H9 (cell line): ENCODE measurements at regions not wholly inside any gene's neighbourhood (a gene's known extent, or its start where the extent isn't known, plus 50 kb on each side); places are given as distances from the start of the nearest gene placed in this dataset.

ENCODE experiments used
- DNase-seq: peaks from one replicate; pipeline ENCODE4 v3.0.0-alpha.2; 2017
- H2AFZ ChIP-seq: one replicate; pipeline ENCODE4 v1.6.1; 2013; ENCODE audit warnings: mild to moderate bottlenecking, low read length, control low read depth, moderate library complexity
- H2AK5ac ChIP-seq: 2 replicates; pipeline ENCODE4 v1.6.1; 2013; ENCODE audit warnings: low read length, control low read depth, mixed read lengths; ENCODE audit not compliant: insufficient read length
- H2BK120ac ChIP-seq: one replicate; pipeline ENCODE4 v1.6.1; 2013; ENCODE audit warnings: low read depth, mild to moderate bottlenecking, low read length, control low read depth, inconsistent platforms; ENCODE audit not compliant: poor library complexity, severe bottlenecking
- H2BK12ac ChIP-seq: 2 replicates; pipeline ENCODE4 v1.6.1; 2013; ENCODE audit warnings: low read length, control low read depth, mixed read lengths, low read depth; ENCODE audit not compliant: insufficient read length
- H2BK15ac ChIP-seq: 2 replicates; pipeline ENCODE4 v1.6.1; 2013; ENCODE audit warnings: low read depth, low read length, control low read depth
- H2BK20ac ChIP-seq: one replicate; pipeline ENCODE4 v1.6.1; 2013; ENCODE audit warnings: low read depth, mild to moderate bottlenecking, low read length, control low read depth, inconsistent platforms; ENCODE audit not compliant: poor library complexity, severe bottlenecking
- H2BK5ac ChIP-seq: 2 replicates; pipeline ENCODE4 v1.6.1; 2013; ENCODE audit warnings: low read length, control low read depth, mixed read lengths; ENCODE audit not compliant: insufficient read length
- H3K14ac ChIP-seq: 2 replicates; pipeline ENCODE4 v1.6.1; 2013; ENCODE audit warnings: low read length, control low read depth; ENCODE audit not compliant: insufficient read depth
- H3K18ac ChIP-seq: 2 replicates; pipeline ENCODE4 v1.6.1; 2013; ENCODE audit warnings: low read depth, mild to moderate bottlenecking, mixed read lengths, low read length, control low read depth; ENCODE audit not compliant: insufficient read length
- H3K23ac ChIP-seq: 2 replicates; pipeline ENCODE4 v1.6.1; 2013; ENCODE audit warnings: low read length, control low read depth, mixed read lengths, low read depth; ENCODE audit not compliant: insufficient read length
- H3K23me2 ChIP-seq: 2 replicates; pipeline ENCODE4 v1.6.1; 2013; ENCODE audit warnings: low read depth, mild to moderate bottlenecking, mixed read lengths, low read length, control low read depth; ENCODE audit not compliant: insufficient read length, poor library complexity, severe bottlenecking
- H3K27ac ChIP-seq: 2 replicates; pipeline ENCODE4 v1.5.1; 2013; ENCODE audit warnings: low read length, control low read depth, mixed read lengths, low read depth; ENCODE audit not compliant: insufficient read length
- H3K27me3 ChIP-seq: 2 replicates; pipeline ENCODE4 v1.6.1; 2013; ENCODE audit warnings: low read length, control low read depth, inconsistent platforms; ENCODE audit not compliant: insufficient read depth
- H3K4ac ChIP-seq: 2 replicates; pipeline ENCODE4 v1.6.1; 2013; ENCODE audit warnings: low read depth, mild to moderate bottlenecking, control low read depth, inconsistent platforms, low read length, moderate library complexity
- H3K4me1 ChIP-seq: 2 replicates; pipeline ENCODE4 v1.6.1; 2013; ENCODE audit warnings: low read length, control low read depth, inconsistent platforms; ENCODE audit not compliant: insufficient read depth
- H3K4me2 ChIP-seq: 2 replicates; pipeline ENCODE4 v1.6.1; 2013; ENCODE audit warnings: low read length, control low read depth, mixed read lengths; ENCODE audit not compliant: insufficient read length, insufficient read depth
- H3K56ac ChIP-seq: 2 replicates; pipeline ENCODE4 v1.6.1; 2013; ENCODE audit warnings: low read depth, mild to moderate bottlenecking, mixed read lengths, low read length, control low read depth; ENCODE audit not compliant: insufficient read length
- H3K79me1 ChIP-seq: 2 replicates; pipeline ENCODE4 v1.6.1; 2013; ENCODE audit warnings: low read depth, mild to moderate bottlenecking, moderate library complexity, low read length, control low read depth, inconsistent platforms; ENCODE audit not compliant: insufficient read depth, poor library complexity, severe bottlenecking
- H3K79me2 ChIP-seq: 2 replicates; pipeline ENCODE4 v1.6.1; 2013; ENCODE audit warnings: low read length, control low read depth, inconsistent platforms; ENCODE audit not compliant: insufficient read depth
- H3K9ac ChIP-seq: 2 replicates; pipeline ENCODE4 v1.6.1; 2013; ENCODE audit warnings: low read length, control low read depth, mixed read lengths; ENCODE audit not compliant: insufficient read length; ENCODE audit errors: extremely low read depth
- H3K9me3 ChIP-seq: one replicate; pipeline ENCODE4 v1.6.1; 2013; ENCODE audit warnings: low read depth, low read length, inconsistent platforms; ENCODE audit not compliant: control insufficient read depth
- H3T11ph ChIP-seq: one replicate; pipeline ENCODE4 v1.6.1; 2013; ENCODE audit warnings: mild to moderate bottlenecking, low read length, control low read depth, inconsistent platforms
- H4K20me1 ChIP-seq: one replicate; pipeline ENCODE4 v1.6.1; 2013; ENCODE audit not compliant: control insufficient read depth, insufficient read length, insufficient read depth
- H4K5ac ChIP-seq: 2 replicates; pipeline ENCODE4 v1.6.1; 2013; ENCODE audit warnings: low read depth, mild to moderate bottlenecking, mixed read lengths, low read length, control low read depth; ENCODE audit not compliant: insufficient read length
- H4K8ac ChIP-seq: replicated peaks from 2 replicates; pipeline ENCODE4 v1.6.1; 2013; ENCODE audit warnings: low read length, control low read depth, mixed read lengths, low read depth; ENCODE audit not compliant: insufficient read length
- H4K91ac ChIP-seq: 2 replicates; pipeline ENCODE4 v1.6.1; 2013; ENCODE audit warnings: low read depth, mild to moderate bottlenecking, moderate library complexity, mixed read lengths, low read length, control low read depth; ENCODE audit not compliant: insufficient read length
- H3K27ac Mint-ChIP-seq, 3 experiments: 2 replicates in 2 of 3; 3 replicates in 1 of 3; pipeline ENCODE4 v1.8.0; 2020 to 2021; ENCODE audit warnings: mixed read lengths in 3 of 3, mild to moderate bottlenecking in 1 of 3, moderate library complexity in 1 of 3
- H3K27me3 Mint-ChIP-seq: 2 replicates; pipeline ENCODE4 v1.8.0; 2021; ENCODE audit warnings: low read depth, mild to moderate bottlenecking, moderate library complexity, mixed read lengths
- H3K36me3 Mint-ChIP-seq, 3 experiments: 2 replicates in 2 of 3; 3 replicates in 1 of 3; pipeline ENCODE4 v1.8.0; 2020 to 2021; ENCODE audit warnings: low read depth in 3 of 3, mixed read lengths in 3 of 3; ENCODE audit not compliant: insufficient read depth in 1 of 3
- H3K4me1 Mint-ChIP-seq, 2 experiments: 2 replicates each; pipeline ENCODE4 v1.8.0; 2020; ENCODE audit warnings: mixed read lengths in 2 of 2
- H3K4me3 Mint-ChIP-seq, 2 experiments: 2 replicates in 1 of 2; 3 replicates in 1 of 2; pipeline ENCODE4 v1.8.0; 2020 to 2021; ENCODE audit warnings: mild to moderate bottlenecking in 2 of 2, mixed read lengths in 2 of 2, moderate library complexity in 1 of 2
- H3K9me3 Mint-ChIP-seq, 2 experiments: 2 replicates in 1 of 2; 3 replicates in 1 of 2; pipeline ENCODE4 v1.8.0; 2020; ENCODE audit warnings: mild to moderate bottlenecking in 2 of 2, mixed read lengths in 2 of 2, moderate library complexity in 1 of 2
- CTCF ChIP-seq: fragments of 200-600 bp; sonication (generic); conservative IDR thresholded peaks from 3 replicates; pipeline ENCODE4 v1.8.0; 2021; ENCODE audit warnings: antibody characterized with exemption, mild to moderate bottlenecking
- WGBS: extraction: QIAGEN DNeasy Blood & Tissue Kit; methylation state at CpG from one replicate; pipeline ENCODE4 v1.1.7; 2013; ENCODE audit warnings: missing lambda C conversion rate, low lambda C conversion rate, mixed read lengths; ENCODE audit not compliant: insufficient read length; ENCODE audit errors: extremely low coverage; 5-methylcytosine and 5-hydroxymethylcytosine counted together

GRCh38 chr16:73315645-73316044 lies 267.7 kb upstream of the ZFHX3 start:
- Histone ChIP-seq H3K4me2 (no peak overlapping the region), H3K9me3 (no peaks in the 10 kb centered on the region), H3K4ac (no peak overlapping the region), H3K9ac (no peak overlapping the region), H2AK5ac (no peak overlapping the region), H3K27me3 (no peaks in the 10 kb centered on the region), H2BK12ac (no peak overlapping the region), H3K4me1 (no peaks in the 10 kb centered on the region), H3K23me2 (no peaks in the 10 kb centered on the region), H2BK20ac (no peak overlapping the region), H2BK5ac (no peak overlapping the region), H2BK15ac (no peak overlapping the region), H3K27ac (no peak overlapping the region), H4K8ac (no peak overlapping the region), H2BK120ac (no peak overlapping the region), H3K79me2 (no peaks in the 10 kb centered on the region), H3K56ac (no peak overlapping the region), H2AFZ (no peak overlapping the region), H3K14ac (no peak overlapping the region), H3K23ac (no peak overlapping the region), H3K18ac (no peak overlapping the region), H3K79me1 (no peaks in the 10 kb centered on the region), H3T11ph (no peak overlapping the region), H4K5ac (no peak overlapping the region), H4K91ac (no peak overlapping the region), H4K20me1 (no peaks in the 10 kb centered on the region)
- Mint-ChIP-seq H3K27ac (no peak overlapping the region), H3K9me3 (peaks cover 0 to 5% of the 10 kb centered on the region in 2 experiments; a peak in 4 of 5 replicates), H3K4me1 (0 out of 4 replicates have a peak, but pooled peaks cover 0 to 3% of the 10 kb centered on the region in 2 experiments), H3K4me3 (no peak overlapping the region), H3K36me3 (peaks cover 0 to 7% (median 0%) of the 10 kb centered on the region in 3 experiments; a peak in 1 of 7 replicates), H3K27me3 (no peaks in the 10 kb centered on the region)
- DNase-seq: no peak
- no CpG with 5 or more reads among the region's 7 CpGs for WGBS
- no peak for TF ChIP-seq CTCF
